A549 (cell line): ENCODE measurements at regions not wholly inside any gene's neighbourhood (a gene's known extent, or its start where the extent isn't known, plus 50 kb on each side); places are given as distances from the start of the nearest gene placed in this dataset.

Source experiments
- ATAC-seq, 2 experiments: fragments of 200-7000 bp in 1 of 2; fragments of >200 bp in 1 of 2; cut with Nextera tagmentation in 1 of 2; cut with Tn5 transposase in 1 of 2; 3 replicates each; pipeline versions ENCODE4 v1.8.0 to v1.9.1; 2018 to 2020; ENCODE audit warnings: mild to moderate bottlenecking in 1 of 2, moderate library complexity in 1 of 2
- CTCF ChIA-PET: fragments of 300-600 bp; sonication (Branson Sonifier 250); formaldehyde crosslinking; extraction: SDS; loops from one replicate; lab custom pipeline; 2021; ENCODE audit warnings: antibody characterized with exemption, inconsistent platforms; lab: Yijun Ruan, JAX
- POLR2A ChIA-PET: fragments of 350-600 bp; formaldehyde crosslinking; extraction: SDS; loops from one replicate; lab custom pipeline; 2021; ENCODE audit warnings: antibody characterized with exemption, inconsistent platforms; lab: Yijun Ruan, JAX
- DNase-seq, 2 experiments: peaks; one replicate each; pipeline versions ENCODE4 v3.0.0 to v3.0.0-alpha.2; 2011 to 2016; ENCODE audit warnings: low read depth in 1 of 2, low spot score in 1 of 2
- FAIRE-seq: peaks from 2 replicates; lab custom pipeline; 2011; peaks lifted over from hg19 to GRCh38; lab: Jason Lieb, UNC
- H3K27ac ChIP-seq, 2 experiments: fragments of >200 bp; sonication (Bioruptor Twin); formaldehyde crosslinking; 3 replicates each; pipeline ENCODE4 v1.5.1; 2016 to 2017
- H3K4me1 ChIP-seq: fragments of >200 bp; sonication (Bioruptor Twin); formaldehyde crosslinking; 3 replicates; pipeline ENCODE4 v1.6.1; 2016
- H3K4me2 ChIP-seq: fragments of >200 bp; sonication (Bioruptor Twin); formaldehyde crosslinking; 3 replicates; pipeline ENCODE4 v1.6.1; 2016
- H3K4me3 ChIP-seq: fragments of >200 bp; sonication (Bioruptor Twin); formaldehyde crosslinking; 3 replicates; pipeline ENCODE4 v1.5.1; 2016
- H3K9me3 ChIP-seq: fragments of >200 bp; sonication (Bioruptor Twin); formaldehyde crosslinking; 3 replicates; pipeline ENCODE4 v1.6.1; 2016
- ATOH8 ChIP-seq: fragments of 250-450 bp; sonication (Bioruptor Pico); IDR thresholded peaks from 2 replicates; pipeline ENCODE4 v1.5.0; 2020; ENCODE audit warnings: low read depth, mild to moderate bottlenecking, moderate library complexity
- BHLHE40 ChIP-seq: IDR thresholded peaks from 2 replicates; pipeline ENCODE4 v1.6.1; 2012; ENCODE audit warnings: low read depth, low read length, inconsistent platforms
- CBX2 ChIP-seq: fragments of 200-600 bp; sonication (generic); IDR thresholded peaks from 2 replicates; pipeline ENCODE4 v1.6.1; 2016; ENCODE audit warnings: low read depth, mild to moderate bottlenecking, borderline replicate concordance
- CBX8 ChIP-seq: fragments of 200-600 bp; sonication (generic); IDR thresholded peaks from 2 replicates; pipeline ENCODE4 v1.6.1; 2016
- CHD4 ChIP-seq: fragments of 200-600 bp; sonication (generic); IDR thresholded peaks from 2 replicates; pipeline ENCODE4 v1.6.1; 2016; ENCODE audit warnings: antibody characterized with exemption, mild to moderate bottlenecking, borderline replicate concordance
- CTCF ChIP-seq: fragments of >200 bp; sonication (Bioruptor Twin); formaldehyde crosslinking; IDR thresholded peaks from 3 replicates; pipeline ENCODE4 v1.5.1; 2016
- EHF ChIP-seq: fragments of 250-450 bp; sonication (Bioruptor Pico); IDR thresholded peaks from 2 replicates; pipeline ENCODE4 v1.5.0; 2020; ENCODE audit warnings: mild to moderate bottlenecking
- EHMT2 ChIP-seq: fragments of 200-600 bp; sonication (generic); IDR thresholded peaks from 2 replicates; pipeline ENCODE4 v1.6.1; 2016; ENCODE audit warnings: antibody characterized with exemption, low read depth, mild to moderate bottlenecking, moderate library complexity
- ELK1 ChIP-seq: fragments of 150-350 bp; IDR thresholded peaks from 2 replicates; pipeline ENCODE4 v1.6.1; 2014; ENCODE audit warnings: low read depth, mild to moderate bottlenecking, low read length
- FOSL2 ChIP-seq, 2 experiments: fragments of 450-650 bp in 1 of 2; fragments of >200 bp in 1 of 2; sonication (Bioruptor Twin) in 1 of 2; formaldehyde crosslinking; IDR thresholded peaks; 2 replicates each; pipeline versions ENCODE4 v1.5.0 to v1.6.1; 2016 to 2020; ENCODE audit warnings: mild to moderate bottlenecking in 1 of 2, moderate library complexity in 1 of 2
- FOXS1 ChIP-seq: fragments of 250-450 bp; sonication (Bioruptor Pico); IDR thresholded peaks from 2 replicates; pipeline ENCODE4 v1.5.0; 2020; ENCODE audit warnings: mild to moderate bottlenecking, moderate library complexity
- GATA3 ChIP-seq: IDR thresholded peaks from 2 replicates; pipeline ENCODE4 v1.6.1; 2012; ENCODE audit warnings: borderline replicate concordance
- HES2 ChIP-seq: fragments of >200 bp; sonication (Bioruptor Twin); formaldehyde crosslinking; IDR thresholded peaks from 2 replicates; pipeline ENCODE4 v1.6.1; 2016
- HOXA7 ChIP-seq: fragments of 250-450 bp; sonication (Bioruptor Pico); IDR thresholded peaks from 2 replicates; pipeline ENCODE4 v1.5.0; 2020; ENCODE audit warnings: mild to moderate bottlenecking, moderate library complexity
- HOXB5 ChIP-seq: fragments of 250-450 bp; sonication (Bioruptor Pico); IDR thresholded peaks from 2 replicates; pipeline ENCODE4 v1.5.0; 2020; ENCODE audit warnings: mild to moderate bottlenecking, moderate library complexity
- JUN ChIP-seq, 2 experiments: fragments of >200 bp; sonication (Bioruptor Twin); formaldehyde crosslinking; IDR thresholded peaks; 2 replicates in 1 of 2; 3 replicates in 1 of 2; pipeline ENCODE4 v1.6.1; 2016 to 2017
- MAX ChIP-seq: IDR thresholded peaks from 2 replicates; pipeline ENCODE4 v1.6.1; 2012
- MAZ ChIP-seq: fragments of 150-350 bp; IDR thresholded peaks from 2 replicates; pipeline ENCODE4 v1.6.1; 2014; ENCODE audit warnings: antibody characterized with exemption, low read depth, low read length, borderline replicate concordance
- NFE2L2 ChIP-seq: fragments of 150-350 bp; conservative IDR thresholded peaks from 2 replicates; pipeline ENCODE4 v1.6.1; 2014; ENCODE audit warnings: low read length
- NR3C1 ChIP-seq: fragments of >200 bp; sonication (Bioruptor Twin); formaldehyde crosslinking; IDR thresholded peaks from 3 replicates; pipeline ENCODE4 v1.6.1; 2017
- POLR2A ChIP-seq: IDR thresholded peaks from 2 replicates; pipeline ENCODE4 v1.6.1; 2012; ENCODE audit warnings: mild to moderate bottlenecking, low read length
- POLR2AphosphoS2 ChIP-seq: conservative IDR thresholded peaks from 2 replicates; pipeline ENCODE4 v1.6.1; 2012; ENCODE audit warnings: low read length, improper control_type of control experiment, inconsistent platforms
- RARB ChIP-seq: fragments of 250-450 bp; sonication (Bioruptor Pico); IDR thresholded peaks from 2 replicates; pipeline ENCODE4 v1.8.0; 2021; ENCODE audit warnings: mild to moderate bottlenecking, moderate library complexity
- REST ChIP-seq: fragments of 200-600 bp; sonication (generic); IDR thresholded peaks from 2 replicates; pipeline ENCODE4 v1.6.1; 2016; ENCODE audit warnings: antibody characterized with exemption, mild to moderate bottlenecking, moderate library complexity
- RFX5 ChIP-seq: fragments of 450-650 bp; IDR thresholded peaks from 2 replicates; pipeline ENCODE4 v1.7.1; 2014; ENCODE audit warnings: antibody characterized with exemption, mild to moderate bottlenecking, moderate library complexity
- SREBF2 ChIP-seq: fragments of 450-650 bp; IDR thresholded peaks from 2 replicates; pipeline ENCODE4 v1.6.1; 2014; ENCODE audit warnings: mild to moderate bottlenecking, moderate library complexity
- TFCP2L1 ChIP-seq: fragments of 250-450 bp; sonication (Bioruptor Pico); IDR thresholded peaks from 2 replicates; pipeline ENCODE4 v1.5.0; 2021; ENCODE audit warnings: mild to moderate bottlenecking
- ZFP36 ChIP-seq: fragments of 450-650 bp; IDR thresholded peaks from 2 replicates; pipeline ENCODE4 v1.6.1; 2014; ENCODE audit warnings: borderline replicate concordance; ENCODE audit not compliant: partially characterized antibody
- ZSCAN20 ChIP-seq: fragments of 250-450 bp; sonication (Bioruptor Pico); IDR thresholded peaks from 2 replicates; pipeline ENCODE4 v1.8.0; 2022; ENCODE audit warnings: mild to moderate bottlenecking, moderate library complexity
- WGBS: methylation state at CpG from one replicate; pipeline ENCODE4 v1.1.6; 2017; ENCODE audit errors: missing lambda C conversion rate; 5-methylcytosine and 5-hydroxymethylcytosine counted together

GRCh38 chrX:16496175-16496574, 153.8 kb upstream of the S100G start:
- DNase-seq, result no peak
- no peak overlapping the region for H3K4me3 ChIP-seq
- no peak for ATAC-seq
- ChIA-PET CTCF (interaction anchor here (0.6 kb wide), 1 partner anchor 59 kb away, joined by 3 read pairs; no protein-coding TSS in a partner anchor), POLR2A (no interaction called here)
- H3K9me3 ChIP-seq, result no peaks in the 10 kb centered on the region
- H3K27ac ChIP-seq, result no peak overlapping the region
- no peak for FAIRE-seq
- 50% methylated on average over 3 of the region's 3 CpGs for WGBS
- no peak for TF ChIP-seq EHF (CRISPR knock-in tag)
- TF ChIP-seq MAX, result no peak
- TF ChIP-seq POLR2A, result no peak
- no peak for TF ChIP-seq MAZ
- no peak for TF ChIP-seq ZFP36
- TF ChIP-seq ATOH8 (CRISPR knock-in tag), result no peak
- no peak for TF ChIP-seq JUN (IDR thresholded peaks at IDR 0.05)
- no peak for TF ChIP-seq FOSL2 (IDR thresholded peaks at IDR 0.05)
- TF ChIP-seq FOSL2 (CRISPR knock-in tag; IDR thresholded peaks at IDR 0.05), result no peak
- TF ChIP-seq EHMT2, result no peak
- no peak for TF ChIP-seq GATA3
- TF ChIP-seq SREBF2, result no peak
- TF ChIP-seq HOXB5 (CRISPR knock-in tag), result no peak
- TF ChIP-seq CBX2, result no peak
- TF ChIP-seq TFCP2L1, result no peak
- no peak for TF ChIP-seq RARB (CRISPR knock-in tag)
- TF ChIP-seq CHD4, result no peak
- TF ChIP-seq FOXS1 (CRISPR knock-in tag), result no peak
- TF ChIP-seq REST, result no peak
- TF ChIP-seq CBX8, result no peak
- TF ChIP-seq RFX5, result no peak
- H3K4me2 ChIP-seq, result no peak overlapping the region
- no peaks in the 10 kb centered on the region for H3K4me1 ChIP-seq

GRCh38 chrX:16511796-16512776, 137.9 kb upstream of the S100G start:
- Histone ChIP-seq H3K4me2 (no peak overlapping the region), H3K4me1 (no peaks in the 10 kb centered on the region), H3K27ac (no peak overlapping the region), H3K9me3 (no peaks in the 10 kb centered on the region), H3K4me3 (no peak overlapping the region)
- CTCF ChIA-PET, result no interaction called here
- no peak for ATAC-seq
- no peak for DNase-seq
- no peak for FAIRE-seq
- POLR2A ChIA-PET, result no interaction called here
- WGBS, result 66% methylated on average over 11 of the region's 11 CpGs
- TF ChIP-seq ZFP36, result no peak
- TF ChIP-seq FOXS1 (CRISPR knock-in tag), result no peak
- no peak for TF ChIP-seq CTCF
- no peak for TF ChIP-seq HES2
- no peak for TF ChIP-seq BHLHE40
- TF ChIP-seq HOXA7 (CRISPR knock-in tag), result no peak
- no peak for TF ChIP-seq POLR2AphosphoS2
- no peak for TF ChIP-seq JUN (IDR thresholded peaks at IDR 0.05)
- no peak for TF ChIP-seq CBX8
- TF ChIP-seq RFX5, result no peak
- no peak for TF ChIP-seq NFE2L2
- no peak for TF ChIP-seq NR3C1
- TF ChIP-seq ELK1, result no peak
- TF ChIP-seq TFCP2L1, result no peak
- no peak for TF ChIP-seq ZSCAN20 (CRISPR knock-in tag)
- TF ChIP-seq CBX2, result no peak
- no peak for TF ChIP-seq FOSL2 (IDR thresholded peaks at IDR 0.05)
- no peak for TF ChIP-seq FOSL2 (CRISPR knock-in tag; IDR thresholded peaks at IDR 0.05)
